ENCODE measurements at regions not wholly inside any gene's neighbourhood (a gene's known extent, or its start where the extent isn't known, plus 50 kb on each side); places are given as distances from the start of the nearest gene placed in this dataset.

- H3K4me1 Mint-ChIP-seq: no peaks in the 10 kb centered on the region
- Histone ChIP-seq H2AFZ (ENCODE audit: low read length) (no peak overlapping the region), H2BK5ac (ENCODE audit: insufficient read length, low read length) (no peak overlapping the region), H3K4ac (ENCODE audit: low read depth, low read length) (no peak overlapping the region), H3K56ac (ENCODE audit: insufficient read length, low read depth, low read length) (no peak overlapping the region), H3K23me2 (ENCODE audit: insufficient read length, low read depth, low read length, poor library complexity, severe bottlenecking) (no peaks in the 10 kb centered on the region), H4K8ac (replicated peaks; ENCODE audit: insufficient read length, low read depth, low read length) (no peak overlapping the region), H2BK15ac (ENCODE audit: low read depth, low read length) (no peak overlapping the region), H3K9me3 (ENCODE audit: control insufficient read depth, low read depth, low read length) (no peaks in the 10 kb centered on the region), H3K23ac (ENCODE audit: insufficient read length, low read depth, low read length) (no peak overlapping the region), H4K20me1 (ENCODE audit: control insufficient read depth, insufficient read depth, insufficient read length) (no peaks in the 10 kb centered on the region), H3K79me2 (ENCODE audit: insufficient read depth, low read length) (no peaks in the 10 kb centered on the region), H3K4me2 (ENCODE audit: insufficient read depth, insufficient read length, low read length) (no peak overlapping the region), H4K91ac (ENCODE audit: insufficient read length, low read depth, low read length) (no peak overlapping the region), H3K27me3 (ENCODE audit: insufficient read depth, low read length) (no peaks in the 10 kb centered on the region), H3K4me1 (ENCODE audit: insufficient read depth, low read length) (no peaks in the 10 kb centered on the region), H2BK120ac (ENCODE audit: low read depth, low read length, poor library complexity, severe bottlenecking) (no peak overlapping the region), H2BK20ac (ENCODE audit: low read depth, low read length, poor library complexity, severe bottlenecking) (no peak overlapping the region), H3K14ac (ENCODE audit: insufficient read depth, low read length) (no peak overlapping the region), H2BK12ac (ENCODE audit: insufficient read length, low read depth, low read length) (no peak overlapping the region), H3K79me1 (ENCODE audit: insufficient read depth, low read depth, low read length, poor library complexity, severe bottlenecking) (no peaks in the 10 kb centered on the region), H4K5ac (ENCODE audit: insufficient read length, low read depth, low read length) (no peak overlapping the region), H3T11ph (ENCODE audit: low read length) (no peak overlapping the region), H2AK5ac (ENCODE audit: insufficient read length, low read length) (no peak overlapping the region), H3K27ac (ENCODE audit: insufficient read length, low read depth, low read length) (no peak overlapping the region), H3K9ac (ENCODE audit: extremely low read depth, insufficient read length, low read length) (no peak overlapping the region), H3K18ac (ENCODE audit: insufficient read length, low read depth, low read length) (no peak overlapping the region)
- H3K27ac Mint-ChIP-seq: no peak overlapping the region
- peaks cover 1% of the 10 kb centered on the region; the same call in 1 of the 2 replicates for H3K27me3 Mint-ChIP-seq (ENCODE audit: low read depth)
- WGBS (ENCODE audit: extremely low coverage, insufficient read length, low lambda C conversion rate): no CpG with 5 or more reads among the region's 2 CpGs
- peaks cover 16 to 17% of the 10 kb centered on the region in 2 experiments for H3K9me3 Mint-ChIP-seq
- TF ChIP-seq, protein P1, sequence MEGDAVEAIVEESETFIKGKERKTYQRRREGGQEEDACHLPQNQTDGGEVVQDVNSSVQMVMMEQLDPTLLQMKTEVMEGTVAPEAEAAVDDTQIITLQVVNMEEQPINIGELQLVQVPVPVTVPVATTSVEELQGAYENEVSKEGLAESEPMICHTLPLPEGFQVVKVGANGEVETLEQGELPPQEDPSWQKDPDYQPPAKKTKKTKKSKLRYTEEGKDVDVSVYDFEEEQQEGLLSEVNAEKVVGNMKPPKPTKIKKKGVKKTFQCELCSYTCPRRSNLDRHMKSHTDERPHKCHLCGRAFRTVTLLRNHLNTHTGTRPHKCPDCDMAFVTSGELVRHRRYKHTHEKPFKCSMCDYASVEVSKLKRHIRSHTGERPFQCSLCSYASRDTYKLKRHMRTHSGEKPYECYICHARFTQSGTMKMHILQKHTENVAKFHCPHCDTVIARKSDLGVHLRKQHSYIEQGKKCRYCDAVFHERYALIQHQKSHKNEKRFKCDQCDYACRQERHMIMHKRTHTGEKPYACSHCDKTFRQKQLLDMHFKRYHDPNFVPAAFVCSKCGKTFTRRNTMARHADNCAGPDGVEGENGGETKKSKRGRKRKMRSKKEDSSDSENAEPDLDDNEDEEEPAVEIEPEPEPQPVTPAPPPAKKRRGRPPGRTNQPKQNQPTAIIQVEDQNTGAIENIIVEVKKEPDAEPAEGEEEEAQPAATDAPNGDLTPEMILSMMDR (conservative IDR thresholded peaks at IDR 0.05): no peak
- H3K4me3 Mint-ChIP-seq: no peak overlapping the region
- no peak for DNase-seq
- peaks cover 0 to 5% (median 1%) of the 10 kb centered on the region in 3 experiments; a peak in 2 of 7 replicates for H3K36me3 Mint-ChIP-seq (ENCODE audit: insufficient read depth in 1 of 3, low read depth in 3 of 3)
Observed at GRCh38 chr6:85986681-85987080, 344.0 kb upstream of the SYNCRIP start.
